GM23338 (cell line): ENCODE measurements at regions not wholly inside any gene's neighbourhood (a gene's known extent, or its start where the extent isn't known, plus 50 kb on each side); places are given as distances from the start of the nearest gene placed in this dataset.

Source experiments
- ATAC-seq: fragments of 200-7000 bp; cut with Tn5 transposase; 3 replicates; pipeline ENCODE4 v1.9.1; 2020
- DNase-seq: peaks from one replicate; pipeline ENCODE4 v3.0.0-alpha.2; 2015; ENCODE audit warnings: low spot score
- H2AFZ ChIP-seq: fragments of 200-600 bp; sonication (generic); 2 replicates; pipeline ENCODE4 v1.8.0; 2016; ENCODE audit warnings: antibody characterized with exemption, mild to moderate bottlenecking, moderate library complexity
- H3F3A ChIP-seq: fragments of 200-600 bp; sonication (generic); replicated peaks from 2 replicates; pipeline ENCODE4 v1.8.0; 2017; ENCODE audit warnings: antibody characterized with exemption, mixed run types, low read depth
- H3K27ac ChIP-seq: fragments of 200-600 bp; sonication (generic); 2 replicates; pipeline ENCODE4 v1.6.1; 2016; ENCODE audit warnings: low read depth
- H3K27me3 ChIP-seq: fragments of 200-600 bp; sonication (generic); 2 replicates; pipeline ENCODE4 v1.8.0; 2016; ENCODE audit warnings: mild to moderate bottlenecking, mixed run types, moderate library complexity; ENCODE audit not compliant: insufficient read depth
- H3K36me3 ChIP-seq: fragments of 200-600 bp; sonication (generic); 2 replicates; pipeline ENCODE4 v1.8.0; 2016; ENCODE audit warnings: mild to moderate bottlenecking; ENCODE audit not compliant: insufficient read depth
- H3K4me1 ChIP-seq: fragments of 200-600 bp; sonication (generic); 2 replicates; pipeline ENCODE4 v1.8.0; 2016; ENCODE audit warnings: mild to moderate bottlenecking, moderate library complexity; ENCODE audit not compliant: insufficient read depth
- H3K4me2 ChIP-seq: fragments of 200-600 bp; sonication (generic); 2 replicates; pipeline ENCODE4 v1.7.1; 2017; ENCODE audit warnings: mixed run types
- H3K4me3 ChIP-seq: fragments of 200-600 bp; sonication (generic); 2 replicates; pipeline ENCODE4 v1.6.1; 2016; ENCODE audit warnings: mixed run types
- H3K79me2 ChIP-seq: fragments of 200-600 bp; sonication (generic); replicated peaks from 2 replicates; pipeline ENCODE4 v1.8.0; 2017; ENCODE audit warnings: mild to moderate bottlenecking; ENCODE audit not compliant: insufficient read depth
- H3K9me2 ChIP-seq: fragments of 200-600 bp; sonication (generic); 2 replicates; pipeline ENCODE4 v1.8.0; 2017; ENCODE audit not compliant: insufficient read depth
- H4K20me1 ChIP-seq: fragments of 200-600 bp; sonication (generic); replicated peaks from 2 replicates; pipeline ENCODE4 v1.8.0; 2017; ENCODE audit warnings: mild to moderate bottlenecking; ENCODE audit not compliant: insufficient read depth
- H3K27ac Mint-ChIP-seq: 2 replicates; pipeline ENCODE4 v1.8.0; 2020; ENCODE audit warnings: inconsistent platforms, mild to moderate bottlenecking, moderate library complexity, mixed read lengths
- H3K27me3 Mint-ChIP-seq: 3 replicates; pipeline ENCODE4 v1.8.0; 2022; ENCODE audit warnings: low read depth, mild to moderate bottlenecking, moderate library complexity, mixed read lengths, inconsistent platforms; ENCODE audit not compliant: insufficient read depth, poor library complexity
- H3K36me3 Mint-ChIP-seq: 3 replicates; pipeline ENCODE4 v1.8.0; 2021; ENCODE audit warnings: low read depth, mild to moderate bottlenecking, inconsistent platforms, moderate library complexity, mixed read lengths
- H3K4me1 Mint-ChIP-seq: 3 replicates; pipeline ENCODE4 v1.8.0; 2020; ENCODE audit warnings: mild to moderate bottlenecking, inconsistent platforms, mixed read lengths
- H3K4me3 Mint-ChIP-seq: 3 replicates; pipeline ENCODE4 v1.8.0; 2021; ENCODE audit warnings: moderate library complexity, mild to moderate bottlenecking, inconsistent platforms, mixed read lengths
- H3K9me3 Mint-ChIP-seq: 3 replicates; pipeline ENCODE4 v1.8.0; 2020; ENCODE audit warnings: moderate library complexity, mild to moderate bottlenecking, inconsistent platforms, mixed read lengths
- CREB1 ChIP-seq: fragments of 250-450 bp; sonication (Bioruptor Pico); IDR thresholded peaks from 2 replicates; pipeline ENCODE4 v1.5.0; 2020; ENCODE audit warnings: low read depth, mild to moderate bottlenecking, moderate library complexity
- CTCF ChIP-seq, 2 experiments: fragments of 200-600 bp in 1 of 2; sonication (generic) in 1 of 2; conservative IDR thresholded peaks; 2 replicates each; pipeline versions ENCODE4 v1.5.1 to v1.6.1; 2016 to 2017; ENCODE audit warnings: antibody characterized with exemption in 2 of 2, low read depth in 2 of 2, mild to moderate bottlenecking in 2 of 2, moderate library complexity in 1 of 2
- ETS1 ChIP-seq: IDR thresholded peaks from 2 replicates; pipeline ENCODE4 v1.6.1; 2016; ENCODE audit warnings: antibody characterized with exemption
- JUNB ChIP-seq: IDR thresholded peaks from one replicate; pipeline ENCODE4 v1.6.1; 2016; ENCODE audit warnings: antibody characterized with exemption; ENCODE audit not compliant: unreplicated experiment
- NANOG ChIP-seq: IDR thresholded peaks from 2 replicates; pipeline ENCODE4 v1.6.1; 2016; ENCODE audit warnings: antibody characterized with exemption, borderline replicate concordance
- REST ChIP-seq: IDR thresholded peaks from one replicate; pipeline ENCODE4 v1.6.1; 2018; ENCODE audit warnings: antibody characterized with exemption; ENCODE audit not compliant: unreplicated experiment
- STAT1 ChIP-seq: IDR thresholded peaks from one replicate; pipeline ENCODE4 v1.6.1; 2016; ENCODE audit warnings: antibody characterized with exemption; ENCODE audit not compliant: unreplicated experiment
- ZNF114 ChIP-seq: fragments of 250-450 bp; sonication (Bioruptor Pico); IDR thresholded peaks from 2 replicates; pipeline ENCODE4 v1.5.0; 2020; ENCODE audit warnings: mild to moderate bottlenecking, moderate library complexity
- ZNF331 ChIP-seq: fragments of 250-450 bp; sonication (Bioruptor Pico); IDR thresholded peaks from 2 replicates; pipeline ENCODE4 v1.5.0; 2020; ENCODE audit warnings: low read depth, mild to moderate bottlenecking, moderate library complexity

- TF ChIP-seq REST, result no peak
Measured at GRCh38 chr11:129657866-129658525, 157.7 kb upstream of the TMEM45B start (continued).

- Mint-ChIP-seq H3K27me3 (peaks cover 2% of the 10 kb centered on the region), H3K4me1 (peaks cover 15% of the 10 kb centered on the region; the same call in 2 of the 3 replicates), H3K4me3 (no peak overlapping the region), H3K9me3 (peaks cover 16% of the 10 kb centered on the region), H3K27ac (no peak overlapping the region), H3K36me3 (peaks cover 3% of the 10 kb centered on the region; the same call in 1 of the 3 replicates)
- Histone ChIP-seq H3K4me3 (no peak overlapping the region), H3F3A (no peaks in the 10 kb centered on the region), H3K36me3 (no peaks in the 10 kb centered on the region), H3K9me2 (no peaks in the 10 kb centered on the region), H3K27ac (no peak overlapping the region), H3K4me1 (peaks cover 9% of the 10 kb centered on the region), H3K4me2 (no peak overlapping the region), H3K79me2 (no peaks in the 10 kb centered on the region), H3K27me3 (no peaks in the 10 kb centered on the region), H2AFZ (peak overlapping the region; percentile 95), H4K20me1 (no peaks in the 10 kb centered on the region)
- TF ChIP-seq NANOG (no peak), CTCF (conservative IDR thresholded peaks at IDR 0.05; ENCODE audit: low read depth in 2 of 2) (peak; percentile 41 to 71)
- ATAC-seq (peak; percentile 91), DNase-seq (peak; percentile 71)
Measured at GRCh38 chr11:129658526-129658867, 157.2 kb upstream of the TMEM45B start.

GRCh38 chr11:129680907-129681306, 134.7 kb upstream of the TMEM45B start:
- no peak for ATAC-seq
- peaks cover 2% of the 10 kb centered on the region for H3K27me3 Mint-ChIP-seq
- no peaks in the 10 kb centered on the region for H3K27me3 ChIP-seq
- TF ChIP-seq CTCF (conservative IDR thresholded peaks at IDR 0.05; ENCODE audit: low read depth in 2 of 2), result no peak
- TF ChIP-seq ZNF114 (CRISPR knock-in tag), result no peak
- no peak for TF ChIP-seq ETS1
- no peak for TF ChIP-seq STAT1
- no peak for TF ChIP-seq JUNB
- TF ChIP-seq ZNF331 (CRISPR knock-in tag), result no peak
- TF ChIP-seq CREB1 (CRISPR knock-in tag), result no peak

More at GRCh38 chr11:129680907-129681306, 134.7 kb upstream of the TMEM45B start:
- H3K27ac Mint-ChIP-seq, result no peak overlapping the region
- no peaks in the 10 kb centered on the region for H3F3A ChIP-seq
- H3K4me1 Mint-ChIP-seq, result no peaks in the 10 kb centered on the region
- no peaks in the 10 kb centered on the region for H3K36me3 ChIP-seq
- no peak overlapping the region for H3K4me3 Mint-ChIP-seq
- no peak overlapping the region for H3K27ac ChIP-seq
- no peaks in the 10 kb centered on the region for H3K4me1 ChIP-seq
- no peaks in the 10 kb centered on the region for H3K9me3 Mint-ChIP-seq
- no peaks in the 10 kb centered on the region for H3K79me2 ChIP-seq
- no peaks in the 10 kb centered on the region for H4K20me1 ChIP-seq
- H3K9me2 ChIP-seq, result no peaks in the 10 kb centered on the region
- no peak overlapping the region for H3K4me3 ChIP-seq
- no peak overlapping the region for H2AFZ ChIP-seq
- H3K4me2 ChIP-seq, result no peak overlapping the region
- no peak for DNase-seq
- no peaks in the 10 kb centered on the region for H3K36me3 Mint-ChIP-seq
